Stimulated activated CD4-positive, alpha-beta T cell treated with anti-CD3 and anti-CD28 coated beads, Interleukin-1b, Interleukin-23, amount 100 ng/mL, for 48 hours (primary cell): ENCODE measurements at regions not wholly inside any gene's neighbourhood (a gene's known extent, or its start where the extent isn't known, plus 50 kb on each side); places are given as distances from the start of the nearest gene placed in this dataset.
"Not testable (repeated sequence)": the region's sequence is repeated elsewhere in the genome, so short reads cannot be mapped to it uniquely, and the experiment has no call there.

Source experiments
- DNase-seq: peaks from one replicate; pipeline ENCODE4 v3.0.0-alpha.2; 2020

DNA sequence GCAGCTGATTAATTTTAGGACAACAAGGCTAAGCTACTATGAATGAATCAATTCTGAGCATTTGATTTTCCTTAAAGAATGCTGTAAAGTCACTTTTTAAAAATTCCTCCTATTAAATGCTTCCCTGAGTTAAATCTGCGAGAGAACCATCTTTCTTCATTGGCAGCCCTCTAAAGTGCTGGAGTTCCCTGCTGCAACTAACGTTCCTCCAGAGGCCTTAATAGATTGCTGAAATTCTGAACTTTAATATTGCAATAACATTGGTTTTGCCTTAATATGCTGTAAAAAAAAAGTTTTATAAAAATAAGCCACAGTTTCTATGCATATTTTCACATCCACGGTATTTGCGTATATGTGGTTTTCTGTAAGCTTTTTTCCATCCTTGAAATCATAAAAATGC lies 298.0 kb upstream of the PIK3R1 start:
- no peak for DNase-seq

DNA sequence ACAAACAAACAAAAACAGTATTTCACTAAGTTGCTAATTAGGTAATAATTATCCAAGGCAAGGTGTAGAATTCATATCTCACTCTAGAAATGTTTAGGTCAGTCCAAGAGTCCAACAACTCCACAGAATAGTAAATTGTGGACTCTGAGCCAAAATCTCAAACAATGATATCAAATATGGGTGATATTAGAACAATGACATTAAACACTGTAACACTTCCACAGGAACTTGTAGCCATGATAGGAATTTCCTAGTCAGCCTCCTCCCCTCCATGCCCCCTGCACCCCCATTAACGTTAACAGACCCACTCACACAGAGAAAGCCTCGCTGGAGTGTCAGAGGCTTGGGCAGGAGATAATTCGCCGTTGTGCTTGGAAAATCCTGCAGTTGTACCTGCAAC lies 305.0 kb upstream of the PIK3R1 start:
- DNase-seq = no peak

DNA sequence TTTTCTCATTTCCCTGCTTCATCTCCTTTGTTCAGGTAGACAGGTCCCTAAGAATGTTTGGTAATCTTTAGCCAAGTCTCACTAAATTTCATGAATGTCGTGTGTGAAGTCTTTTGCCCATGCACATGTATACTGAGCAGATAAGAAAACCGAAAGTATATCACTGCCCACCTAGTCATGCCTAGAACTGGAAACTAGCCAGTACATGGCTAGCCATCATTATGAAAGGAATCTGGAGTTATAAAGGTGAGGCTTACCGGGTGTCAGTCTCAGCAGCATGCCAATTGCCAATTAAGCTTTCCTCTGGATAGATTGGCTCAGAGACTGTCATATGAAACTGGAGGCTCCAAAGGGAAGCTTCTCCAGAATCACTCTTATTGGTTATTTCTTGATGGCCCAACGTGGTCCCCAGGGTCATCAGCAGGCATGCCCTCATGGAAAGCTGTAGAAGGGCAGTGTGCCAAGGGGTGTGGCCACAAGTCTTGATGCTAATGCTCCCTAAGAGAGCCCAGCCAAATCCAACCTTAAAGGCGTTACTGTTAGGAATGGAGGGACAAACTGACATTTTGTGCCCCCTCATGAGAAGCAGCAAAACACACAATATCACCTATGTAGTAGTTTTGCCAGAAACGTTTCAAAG lies 307.3 kb upstream of the PIK3R1 start:
- no peak for DNase-seq

DNA sequence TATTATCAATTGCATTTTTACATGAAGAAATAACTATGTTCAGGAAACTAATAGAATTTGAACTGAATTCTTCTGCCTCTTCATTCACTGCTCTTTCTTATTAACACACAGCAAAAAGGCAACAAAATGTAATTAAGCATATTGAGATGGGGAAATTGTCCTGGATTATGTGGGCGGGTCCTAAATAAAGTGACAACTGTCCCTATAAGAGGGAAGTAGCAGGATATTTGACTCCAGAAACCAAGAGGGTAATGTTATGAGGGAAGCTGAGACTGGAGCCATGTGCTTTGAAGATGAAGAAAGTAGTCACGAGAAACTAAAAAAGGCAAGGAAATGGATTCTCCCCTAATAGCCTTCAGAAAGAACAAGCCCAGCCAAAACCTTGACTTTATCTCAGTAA lies 311.2 kb upstream of the PIK3R1 start:
- no peak for DNase-seq

DNA sequence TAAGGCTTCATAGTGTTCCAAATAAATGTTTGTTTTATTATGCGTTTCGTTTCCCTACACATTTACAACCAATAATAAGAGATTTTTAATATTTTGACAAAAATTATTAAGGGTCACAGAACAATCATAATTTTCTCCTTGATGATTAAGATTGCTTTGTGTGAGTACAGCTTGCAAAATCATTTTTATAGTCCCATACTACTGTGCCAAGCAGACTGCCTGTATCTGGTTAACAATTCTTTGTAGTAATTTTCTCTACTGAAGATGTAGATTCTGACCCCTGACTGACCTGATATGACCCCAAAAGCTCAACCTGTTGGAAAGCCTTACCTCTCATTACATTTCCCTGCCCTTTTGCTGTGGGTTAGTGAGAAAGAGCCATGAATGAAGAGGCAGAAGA lies 311.9 kb upstream of the PIK3R1 start:
- no peak for DNase-seq

DNA sequence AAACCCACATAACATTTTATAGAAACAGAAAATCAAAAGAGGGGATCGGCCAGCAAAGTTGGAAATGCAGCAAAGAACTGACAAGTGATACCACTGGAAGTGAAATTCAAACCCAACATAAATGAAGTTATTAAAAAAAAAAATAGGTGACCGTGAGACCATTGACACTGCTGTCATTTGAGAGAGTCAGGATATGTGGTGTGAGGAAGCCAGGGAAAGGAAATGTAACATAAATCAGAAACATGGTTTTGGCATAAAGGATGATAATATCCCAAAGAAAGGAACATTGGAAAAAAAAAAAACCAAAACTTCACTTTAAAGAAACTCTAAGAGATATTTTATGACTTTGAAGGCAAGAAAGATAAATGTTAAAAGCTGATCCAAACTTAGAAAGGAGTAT lies 312.4 kb upstream of the PIK3R1 start:
- no peak for DNase-seq

DNA sequence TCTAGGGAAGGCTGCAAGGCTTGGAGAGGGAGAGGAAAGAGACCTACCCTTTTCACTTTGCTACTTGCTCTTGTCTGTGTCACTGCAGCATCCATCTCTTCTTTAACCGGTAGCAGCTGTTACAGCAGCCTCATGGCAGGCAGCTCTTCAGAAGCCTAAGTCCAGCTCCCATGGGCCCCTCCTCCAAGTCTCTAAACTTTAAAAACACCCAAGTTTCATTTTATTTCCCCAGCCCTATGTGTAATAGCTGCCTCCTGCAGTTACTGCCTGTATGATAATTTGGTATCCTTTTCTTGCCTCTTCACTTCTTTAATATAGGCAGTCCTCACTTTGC lies 313.1 kb upstream of the PIK3R1 start:
- DNase-seq = no peak

DNA sequence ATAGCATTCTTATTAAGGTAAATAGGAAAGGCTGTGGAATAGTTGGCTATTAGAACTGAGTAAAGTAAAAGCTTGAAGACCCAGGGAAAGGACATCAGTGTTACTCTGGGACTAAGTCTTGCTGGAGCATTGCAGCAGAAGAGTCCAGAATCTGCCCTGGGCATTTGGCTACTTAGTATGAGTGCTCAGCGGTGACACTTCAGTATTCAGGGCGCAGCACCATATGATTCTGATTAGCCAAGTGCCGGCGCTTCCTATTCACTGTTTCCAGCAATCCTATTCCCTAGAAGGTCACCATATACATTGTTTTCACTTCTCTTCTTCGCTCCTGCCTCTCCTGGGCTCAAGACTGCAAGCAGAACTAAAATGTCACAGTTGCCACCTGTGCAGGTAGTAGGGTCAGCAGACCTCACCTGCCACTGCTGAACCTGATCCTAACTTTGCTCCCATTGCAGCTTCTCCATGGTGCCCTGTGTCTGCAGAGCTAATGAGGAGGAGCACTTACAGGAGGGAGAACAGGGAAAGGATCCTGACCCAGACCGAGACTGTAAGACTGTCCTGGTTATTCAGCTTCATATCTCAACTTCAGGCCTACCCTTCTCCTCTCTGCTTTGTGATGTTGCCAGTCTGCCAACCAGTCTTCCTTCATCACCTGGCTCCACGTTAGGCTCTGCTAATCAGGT lies 313.6 kb upstream of the PIK3R1 start:
- DNase-seq = no peak

DNA sequence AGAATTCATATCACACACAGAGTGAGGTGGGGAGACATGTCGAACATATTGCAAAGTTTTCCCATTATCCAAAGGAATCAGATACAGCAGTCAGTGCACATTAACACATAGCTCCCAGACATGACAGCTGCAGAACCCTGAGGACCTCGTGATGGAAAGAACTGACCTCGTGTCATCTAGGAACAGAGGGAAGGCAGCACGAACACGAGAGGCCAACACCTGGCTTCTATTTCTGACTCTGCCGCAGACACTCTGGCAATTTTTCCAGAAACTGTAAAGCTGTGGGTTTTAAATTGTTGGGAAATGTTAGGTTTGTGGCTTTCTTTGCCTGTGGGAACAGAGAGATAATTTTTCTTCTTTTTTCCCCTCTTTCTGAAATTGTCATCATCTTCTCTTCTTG lies 315.0 kb upstream of the PIK3R1 start:
- no peak for DNase-seq

DNA sequence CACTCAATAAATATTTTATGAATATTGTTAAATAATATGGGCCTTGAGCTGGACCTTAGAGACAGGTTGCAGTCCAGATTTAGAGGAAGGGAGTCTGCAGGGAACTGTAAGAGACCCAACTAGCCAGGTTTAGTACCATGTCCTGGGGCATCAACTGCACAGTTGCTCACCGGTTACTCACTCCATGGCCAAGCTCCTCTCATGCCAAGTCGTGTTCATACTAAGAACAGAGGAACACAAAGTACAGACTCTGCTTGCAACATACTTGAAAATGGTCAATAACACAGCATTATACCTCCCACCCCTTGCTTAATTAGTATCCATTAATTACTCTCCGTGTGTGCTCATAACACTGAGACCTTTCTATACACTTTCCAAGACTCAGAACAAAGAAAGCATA lies 317.6 kb upstream of the PIK3R1 start:
- no peak for DNase-seq

DNA sequence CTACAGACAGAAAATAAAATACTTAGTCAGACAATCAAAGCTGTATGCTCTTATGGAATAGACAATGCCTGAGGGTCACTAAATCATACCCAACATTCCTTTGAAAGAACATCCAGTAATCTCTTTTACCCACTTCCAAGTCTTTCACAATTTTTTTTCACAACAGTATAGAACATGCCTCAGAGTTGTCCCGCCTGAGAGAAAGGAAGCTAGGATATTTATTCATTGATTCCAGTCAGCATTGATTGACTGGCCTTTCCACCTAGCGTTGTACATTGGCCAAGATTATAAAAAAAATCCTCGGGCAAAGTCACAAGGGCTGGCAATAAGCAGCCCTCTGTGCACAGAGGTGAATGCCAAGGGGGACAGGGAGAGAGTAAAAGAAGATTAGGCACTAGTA lies 318.1 kb upstream of the PIK3R1 start:
- DNase-seq = no peak

DNA sequence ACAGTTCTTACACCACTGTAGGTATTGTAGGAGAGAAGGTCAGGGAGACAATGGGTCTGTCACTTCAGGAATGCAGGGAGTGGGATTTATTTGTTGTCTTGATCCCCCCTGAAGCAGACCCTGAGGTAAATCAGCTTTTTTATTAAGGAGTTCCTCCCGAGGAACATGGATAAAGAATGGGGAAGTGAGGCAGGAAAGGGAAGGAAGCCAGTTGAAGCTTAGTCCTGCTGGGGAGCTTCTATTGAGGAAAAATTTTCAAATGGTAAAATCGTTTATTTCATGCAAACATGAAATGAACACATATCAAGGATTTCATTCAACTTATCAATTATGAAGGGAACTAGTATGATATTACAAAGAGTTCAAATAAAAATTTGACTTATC lies 318.6 kb upstream of the PIK3R1 start:
- DNase-seq = no peak

DNA sequence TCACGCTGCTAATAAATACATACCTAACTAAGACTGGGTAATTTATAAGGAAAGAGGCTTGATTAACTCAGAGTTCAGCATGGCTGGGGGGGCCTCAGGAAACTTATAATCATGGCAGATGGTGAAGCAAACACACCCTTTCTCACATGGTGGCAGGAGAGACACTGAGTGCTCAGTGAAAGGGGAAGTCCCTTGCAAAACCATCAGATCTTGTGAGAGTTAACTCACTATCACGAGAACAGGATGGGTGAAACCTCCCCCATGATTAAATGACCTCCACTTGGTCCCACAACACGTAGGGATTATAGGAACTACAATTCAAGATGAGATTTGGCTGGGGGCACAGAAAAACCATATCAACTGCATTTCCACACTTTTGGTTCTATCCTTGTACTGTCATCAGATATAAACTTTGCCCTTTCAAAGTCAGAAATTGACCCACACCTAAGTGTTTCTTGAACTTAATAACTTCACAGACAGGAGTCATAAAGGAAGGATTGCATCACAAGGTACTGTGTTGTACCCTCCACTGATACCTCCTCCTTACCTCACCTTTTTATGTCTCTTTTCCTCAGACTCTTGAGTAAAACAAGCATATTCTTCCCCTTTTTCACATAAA lies 319.1 kb upstream of the PIK3R1 start:
- no peak for DNase-seq

DNA sequence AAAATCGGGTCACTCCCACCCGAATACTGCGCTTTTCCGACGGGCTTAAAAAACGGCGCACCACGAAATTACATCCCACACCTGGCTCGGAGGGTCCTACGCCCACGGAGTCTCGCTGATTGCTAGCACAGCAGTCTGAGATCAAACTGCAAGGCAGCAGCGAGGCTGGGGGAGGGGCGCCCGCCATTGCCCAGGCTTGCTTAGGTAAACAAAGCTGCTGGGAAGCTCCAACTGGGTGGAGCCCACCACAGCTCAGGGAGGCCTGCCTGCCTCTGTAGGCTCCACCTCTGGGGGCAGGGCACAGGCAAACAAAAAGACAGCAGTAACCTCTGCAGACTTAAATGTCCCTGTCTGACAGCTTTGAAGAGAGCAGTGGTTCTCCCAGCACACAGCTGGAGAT lies 325.7 kb upstream of the PIK3R1 start:
- not testable (repeated sequence) for DNase-seq

DNA sequence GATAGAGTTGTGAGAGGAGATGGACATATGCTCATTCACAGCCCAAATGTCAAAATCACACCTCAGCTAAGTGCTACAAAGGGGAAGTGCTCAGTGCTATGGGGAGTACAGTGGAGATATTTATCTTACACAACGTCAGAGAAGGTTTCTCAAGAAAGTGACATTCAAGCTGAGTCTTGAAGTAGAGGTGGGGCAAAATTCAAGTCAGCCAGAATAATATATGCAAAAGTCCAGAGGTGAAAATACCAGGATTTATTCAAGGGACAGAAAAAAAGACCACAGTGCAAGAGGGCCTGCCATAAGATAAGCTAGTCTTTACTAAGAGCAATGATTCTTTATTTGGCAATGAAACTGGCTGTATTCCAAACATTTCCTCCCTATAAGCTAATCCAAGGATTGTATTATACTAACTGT lies 327.8 kb upstream of the PIK3R1 start:
- DNase-seq = no peak

DNA sequence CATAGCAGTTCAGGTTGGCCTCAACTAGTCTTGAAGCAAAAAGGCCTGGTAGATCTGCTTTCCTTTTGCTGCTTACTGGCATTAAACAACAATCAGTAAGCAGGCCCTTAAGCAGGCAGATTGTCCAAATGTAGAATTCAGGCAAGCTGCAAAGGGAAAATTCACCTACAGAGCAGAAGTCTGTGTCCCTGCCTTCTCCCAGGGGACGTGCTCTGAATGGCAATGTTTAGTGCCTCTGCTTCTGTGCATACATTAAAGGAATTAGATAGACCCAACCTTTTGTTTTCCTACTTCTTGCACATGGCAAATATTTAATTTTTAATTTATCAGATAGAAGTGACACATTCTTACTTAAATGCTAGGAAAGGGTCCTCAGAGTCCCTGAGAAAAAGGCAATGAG lies 328.8 kb upstream of the PIK3R1 start:
- no peak for DNase-seq

DNA sequence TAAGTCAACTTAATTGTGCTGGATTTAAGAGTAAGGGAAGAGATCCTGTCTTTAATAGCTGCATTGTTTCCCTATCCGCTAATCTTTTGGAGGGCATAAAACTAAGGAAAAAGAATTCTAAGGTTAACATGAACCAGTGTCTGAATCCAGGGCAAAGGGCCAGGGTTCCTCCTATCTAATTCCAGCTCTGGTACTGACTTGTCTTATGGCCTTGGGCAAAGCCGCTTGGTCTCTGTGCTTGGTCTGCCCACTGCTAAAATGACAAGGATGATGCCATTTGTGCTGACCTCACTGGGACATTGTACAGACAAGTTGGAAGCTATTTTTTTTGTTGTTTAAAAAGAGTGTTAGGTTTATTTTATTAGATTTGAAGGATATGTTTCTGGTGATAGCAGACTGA lies 334.7 kb upstream of the PIK3R1 start:
- no peak for DNase-seq

DNA sequence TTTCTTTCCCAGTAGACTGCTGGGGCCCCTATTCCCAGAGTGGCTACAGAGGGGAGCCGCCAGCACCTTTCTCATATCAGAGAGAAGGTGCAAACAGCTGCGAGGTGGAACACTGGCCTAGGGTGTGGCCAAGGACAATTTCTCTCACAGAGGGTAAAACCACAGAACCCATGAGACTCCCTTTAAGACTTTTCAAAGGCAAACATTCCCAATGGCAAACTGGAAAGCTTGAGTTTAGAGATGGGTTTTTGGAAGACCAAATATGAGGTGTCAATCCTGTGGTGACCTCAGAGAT lies 335.1 kb upstream of the PIK3R1 start:
- no peak for DNase-seq

DNA sequence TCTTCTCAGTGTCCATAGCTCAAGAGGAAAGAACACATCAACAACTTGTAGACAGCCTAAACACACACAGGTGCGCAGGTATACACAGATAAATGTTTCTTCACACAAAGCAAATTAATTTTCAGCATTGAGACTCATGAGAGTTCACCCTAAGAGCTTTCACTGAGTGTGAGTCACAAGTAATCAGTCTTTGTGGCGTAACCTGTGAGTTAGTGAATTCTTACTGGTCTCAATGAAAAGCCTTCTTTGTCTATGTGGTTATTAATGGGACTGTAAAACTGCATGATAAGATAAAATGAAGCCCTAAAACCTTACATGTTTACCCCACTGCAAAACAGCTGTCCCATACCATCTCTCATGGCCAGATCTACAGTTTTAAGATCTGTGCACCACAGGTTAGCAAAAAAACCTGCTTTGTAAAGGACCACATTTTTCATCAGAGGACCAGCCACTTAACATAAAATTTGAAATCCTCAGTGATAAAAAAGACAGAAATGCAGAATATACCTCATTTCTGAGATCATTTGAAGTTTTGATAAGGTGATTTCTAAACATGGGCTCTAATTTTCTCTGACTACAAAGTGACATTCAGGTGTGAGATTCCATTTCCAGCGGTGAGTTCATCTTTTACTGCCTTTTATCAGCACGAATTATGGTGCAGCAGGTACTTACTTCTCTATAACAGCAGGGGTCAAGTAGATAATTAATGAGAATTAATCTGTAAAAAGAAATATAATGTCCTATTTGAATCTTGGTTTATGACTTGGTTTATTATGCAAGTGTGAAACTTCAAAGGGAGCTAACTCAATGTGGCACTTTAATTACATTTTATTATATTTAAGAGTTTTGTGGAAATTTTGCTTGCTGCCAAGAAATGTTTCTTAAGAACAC lies 335.7 kb upstream of the PIK3R1 start:
- no peak for DNase-seq

DNA sequence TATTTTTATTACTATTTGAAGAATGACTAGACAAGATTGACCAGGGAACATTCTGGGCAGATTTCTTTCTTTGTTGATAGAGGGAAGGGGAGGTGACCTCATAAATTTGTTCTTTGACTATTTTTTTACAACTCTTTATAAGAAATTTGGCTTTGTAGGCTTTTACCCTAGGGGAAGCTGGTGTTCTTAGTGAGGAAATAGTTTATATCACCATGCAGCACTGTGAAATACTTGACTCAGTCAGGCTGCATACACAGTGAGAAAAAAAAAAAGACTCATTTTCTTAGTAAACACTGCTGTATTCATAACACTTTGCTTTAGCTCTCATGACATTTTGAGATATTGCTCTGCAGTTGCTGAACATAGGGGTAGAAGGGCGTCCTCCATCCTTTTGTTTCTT lies 336.6 kb upstream of the PIK3R1 start:
- no peak for DNase-seq

DNA sequence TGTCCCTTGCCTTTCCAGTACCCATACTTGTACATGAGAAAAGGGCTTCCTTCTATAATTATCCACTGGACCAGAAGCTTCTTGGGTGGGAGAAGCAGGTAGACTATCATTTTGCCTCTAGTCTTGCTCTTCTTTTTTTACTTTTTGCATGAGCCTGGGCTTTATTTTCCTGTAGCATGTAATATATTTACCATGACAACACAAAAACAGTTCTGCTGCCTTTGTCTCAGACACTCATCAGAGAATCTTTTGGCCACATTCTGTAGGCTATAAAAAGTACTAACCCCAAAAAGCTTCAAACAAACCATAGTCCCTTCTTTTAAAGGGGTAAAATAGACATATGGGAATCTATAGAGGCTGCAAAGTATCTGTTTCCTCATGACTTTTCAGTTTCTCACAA lies 339.2 kb upstream of the PIK3R1 start:
- DNase-seq = no peak

DNA sequence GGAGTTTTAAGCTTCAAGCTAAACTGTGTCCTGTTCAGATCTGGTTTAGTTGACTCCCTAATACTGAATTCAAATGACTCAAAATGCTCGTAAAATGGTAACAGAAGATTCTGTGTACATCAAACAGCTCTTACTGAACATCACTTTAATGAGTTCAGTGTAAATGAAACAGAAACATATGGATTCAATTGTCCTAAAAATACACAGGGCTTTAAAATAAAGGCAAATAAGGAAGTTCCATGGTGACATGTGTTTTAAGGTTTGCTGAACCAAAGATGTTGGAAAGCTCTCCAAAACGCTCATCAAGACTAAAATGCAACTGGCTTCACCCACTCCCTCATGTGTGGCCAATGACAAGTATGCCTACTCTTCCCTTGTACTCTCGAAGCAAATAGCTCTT lies 340.0 kb upstream of the PIK3R1 start:
- no peak for DNase-seq

DNA sequence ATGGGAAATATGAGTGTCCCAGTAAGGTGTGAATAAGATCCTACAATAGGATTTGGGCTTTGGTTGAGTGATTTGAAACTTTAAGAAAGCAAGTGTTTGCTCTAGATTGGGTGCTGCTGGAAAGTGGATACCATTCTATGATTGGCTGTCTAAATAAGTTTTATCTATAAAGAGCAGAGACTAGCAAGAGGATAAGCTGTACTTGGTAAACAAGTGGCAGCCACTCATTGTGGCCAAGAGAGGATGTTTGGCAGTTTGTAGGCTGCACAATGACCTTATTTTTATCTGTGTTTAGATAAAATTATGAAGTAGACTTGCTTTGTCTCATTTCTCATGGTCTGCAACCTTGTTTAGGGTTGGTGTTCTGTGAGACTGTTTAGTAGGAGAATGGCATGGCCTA lies 341.6 kb upstream of the PIK3R1 start:
- DNase-seq = no peak

DNA sequence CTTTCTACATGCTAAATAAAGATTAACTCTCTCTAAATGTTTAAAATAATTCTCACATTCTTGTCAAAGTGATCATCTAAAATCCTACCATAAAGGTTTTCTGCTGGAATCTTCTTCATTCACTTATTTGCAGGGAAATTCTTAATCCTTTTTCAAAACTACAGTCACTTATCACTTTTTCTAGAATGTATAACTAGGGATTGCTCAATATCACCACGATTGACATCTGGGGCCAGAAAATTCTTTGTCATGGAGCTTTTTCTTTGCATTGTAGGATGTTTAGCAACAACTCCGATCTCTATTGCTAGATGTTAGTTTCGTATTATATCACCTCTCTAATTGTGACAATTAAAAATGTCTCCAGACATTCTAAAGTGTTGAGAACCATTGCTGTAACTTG lies 344.9 kb upstream of the PIK3R1 start:
- no peak for DNase-seq
